ENCODE measurements at regions not wholly inside any gene's neighbourhood (a gene's known extent, or its start where the extent isn't known, plus 50 kb on each side); places are given as distances from the start of the nearest gene placed in this dataset.

DNA sequence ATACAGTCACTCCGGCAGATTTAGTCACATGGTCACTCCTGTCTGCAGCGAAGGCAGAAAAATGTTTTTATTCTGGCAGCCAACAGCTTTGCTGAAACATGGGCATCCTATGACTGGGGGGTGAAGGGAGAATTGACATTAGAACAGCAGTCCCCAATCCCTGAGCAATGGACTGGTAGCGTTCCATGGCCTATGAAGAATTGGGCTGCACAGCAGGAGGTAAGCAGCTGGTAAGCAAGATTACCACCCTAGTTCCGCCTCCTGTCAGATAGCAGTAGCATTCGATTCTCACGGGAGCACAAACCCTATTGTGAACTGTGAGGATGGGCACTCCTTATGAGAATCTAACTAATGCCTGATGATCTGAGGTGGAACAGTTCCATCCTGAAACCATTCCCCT is 93.1 kb upstream of the FTMT start (continued):
- TF ChIP-seq, protein P1, sequence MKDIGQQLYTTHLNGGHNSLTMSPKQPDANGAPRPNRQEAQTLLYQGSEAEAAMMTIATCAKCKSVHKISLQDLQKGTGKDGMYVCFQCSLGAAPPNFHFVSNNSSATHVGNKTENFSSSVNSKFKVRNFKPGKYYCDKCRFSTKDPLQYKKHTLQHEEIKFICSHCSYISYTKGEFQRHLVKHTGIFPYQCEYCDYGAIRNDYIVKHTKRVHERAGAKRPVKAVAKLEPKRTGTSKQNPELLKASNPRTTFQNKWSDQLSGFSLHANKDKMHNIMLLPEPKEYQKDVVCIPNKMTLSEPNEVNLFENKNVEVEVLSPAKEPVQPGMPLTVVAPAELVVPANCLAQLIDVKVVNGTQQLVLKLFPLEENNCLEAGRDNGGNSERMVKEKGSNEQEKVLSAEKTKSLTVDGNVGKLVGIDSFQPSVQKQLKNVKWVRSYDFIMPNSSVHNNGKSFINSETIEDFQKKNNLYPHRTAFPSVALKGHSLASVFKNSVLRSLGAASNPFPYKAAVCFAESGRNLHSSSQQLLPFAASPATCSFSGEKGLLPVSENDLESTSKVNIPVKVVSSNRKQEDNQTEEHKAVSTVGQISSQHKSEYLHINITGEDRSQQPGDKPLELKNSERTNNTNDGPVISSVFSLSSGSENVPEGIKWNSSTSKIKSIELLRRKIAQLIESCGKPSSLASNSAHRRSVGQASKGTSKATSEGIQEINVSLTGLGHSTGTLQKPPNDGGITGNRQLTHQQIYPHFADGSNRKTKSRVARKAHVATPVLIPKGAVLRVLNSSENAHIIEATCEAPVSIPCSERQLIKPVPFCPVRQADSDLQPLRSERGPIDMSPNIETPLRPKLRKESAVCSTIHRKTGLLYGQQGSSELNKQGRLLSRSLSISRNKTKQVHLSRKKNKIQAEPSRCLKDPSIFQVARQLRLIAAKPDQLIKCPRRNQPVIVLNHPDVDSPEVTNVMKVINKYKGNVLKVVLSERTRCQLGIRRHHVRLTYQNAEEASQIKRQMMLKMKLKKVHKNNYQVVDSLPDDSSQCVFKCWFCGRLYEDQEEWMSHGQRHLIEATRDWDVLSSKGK (CRISPR knock-in tag; IDR thresholded peaks at IDR 0.05) = no peak
- no peak for TF ChIP-seq ZNF3 (CRISPR knock-in tag; IDR thresholded peaks at IDR 0.05)
- TF ChIP-seq SMAD1 (IDR thresholded peaks at IDR 0.05; ENCODE audit: low read depth, low read length, partially characterized antibody) = no peak
- no peak for TF ChIP-seq EHMT2 (IDR thresholded peaks at IDR 0.05)
- TF ChIP-seq ZNF23 (CRISPR knock-in tag; IDR thresholded peaks at IDR 0.05) = no peak
- TF ChIP-seq, protein P2, sequence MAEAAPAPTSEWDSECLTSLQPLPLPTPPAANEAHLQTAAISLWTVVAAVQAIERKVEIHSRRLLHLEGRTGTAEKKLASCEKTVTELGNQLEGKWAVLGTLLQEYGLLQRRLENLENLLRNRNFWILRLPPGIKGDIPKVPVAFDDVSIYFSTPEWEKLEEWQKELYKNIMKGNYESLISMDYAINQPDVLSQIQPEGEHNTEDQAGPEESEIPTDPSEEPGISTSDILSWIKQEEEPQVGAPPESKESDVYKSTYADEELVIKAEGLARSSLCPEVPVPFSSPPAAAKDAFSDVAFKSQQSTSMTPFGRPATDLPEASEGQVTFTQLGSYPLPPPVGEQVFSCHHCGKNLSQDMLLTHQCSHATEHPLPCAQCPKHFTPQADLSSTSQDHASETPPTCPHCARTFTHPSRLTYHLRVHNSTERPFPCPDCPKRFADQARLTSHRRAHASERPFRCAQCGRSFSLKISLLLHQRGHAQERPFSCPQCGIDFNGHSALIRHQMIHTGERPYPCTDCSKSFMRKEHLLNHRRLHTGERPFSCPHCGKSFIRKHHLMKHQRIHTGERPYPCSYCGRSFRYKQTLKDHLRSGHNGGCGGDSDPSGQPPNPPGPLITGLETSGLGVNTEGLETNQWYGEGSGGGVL (CRISPR knock-in tag; IDR thresholded peaks at IDR 0.05) = no peak
- peak; percentile 59 for TF ChIP-seq CBFA2T3 (IDR thresholded peaks at IDR 0.05)
- TF ChIP-seq, protein P3, sequence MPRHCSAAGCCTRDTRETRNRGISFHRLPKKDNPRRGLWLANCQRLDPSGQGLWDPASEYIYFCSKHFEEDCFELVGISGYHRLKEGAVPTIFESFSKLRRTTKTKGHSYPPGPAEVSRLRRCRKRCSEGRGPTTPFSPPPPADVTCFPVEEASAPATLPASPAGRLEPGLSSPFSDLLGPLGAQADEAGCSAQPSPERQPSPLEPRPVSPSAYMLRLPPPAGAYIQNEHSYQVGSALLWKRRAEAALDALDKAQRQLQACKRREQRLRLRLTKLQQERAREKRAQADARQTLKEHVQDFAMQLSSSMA (CRISPR knock-in tag; IDR thresholded peaks at IDR 0.05) = no peak
- no peak for TF ChIP-seq MED1 (CRISPR knock-in tag; IDR thresholded peaks at IDR 0.05; ENCODE audit: borderline replicate concordance)
- no peak for TF ChIP-seq KLF16 (IDR thresholded peaks at IDR 0.05)
- TF ChIP-seq, protein P4, sequence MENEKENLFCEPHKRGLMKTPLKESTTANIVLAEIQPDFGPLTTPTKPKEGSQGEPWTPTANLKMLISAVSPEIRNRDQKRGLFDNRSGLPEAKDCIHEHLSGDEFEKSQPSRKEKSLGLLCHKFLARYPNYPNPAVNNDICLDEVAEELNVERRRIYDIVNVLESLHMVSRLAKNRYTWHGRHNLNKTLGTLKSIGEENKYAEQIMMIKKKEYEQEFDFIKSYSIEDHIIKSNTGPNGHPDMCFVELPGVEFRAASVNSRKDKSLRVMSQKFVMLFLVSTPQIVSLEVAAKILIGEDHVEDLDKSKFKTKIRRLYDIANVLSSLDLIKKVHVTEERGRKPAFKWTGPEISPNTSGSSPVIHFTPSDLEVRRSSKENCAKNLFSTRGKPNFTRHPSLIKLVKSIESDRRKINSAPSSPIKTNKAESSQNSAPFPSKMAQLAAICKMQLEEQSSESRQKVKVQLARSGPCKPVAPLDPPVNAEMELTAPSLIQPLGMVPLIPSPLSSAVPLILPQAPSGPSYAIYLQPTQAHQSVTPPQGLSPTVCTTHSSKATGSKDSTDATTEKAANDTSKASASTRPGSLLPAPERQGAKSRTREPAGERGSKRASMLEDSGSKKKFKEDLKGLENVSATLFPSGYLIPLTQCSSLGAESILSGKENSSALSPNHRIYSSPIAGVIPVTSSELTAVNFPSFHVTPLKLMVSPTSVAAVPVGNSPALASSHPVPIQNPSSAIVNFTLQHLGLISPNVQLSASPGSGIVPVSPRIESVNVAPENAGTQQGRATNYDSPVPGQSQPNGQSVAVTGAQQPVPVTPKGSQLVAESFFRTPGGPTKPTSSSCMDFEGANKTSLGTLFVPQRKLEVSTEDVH (IDR thresholded peaks at IDR 0.05; ENCODE audit: low read depth, partially characterized antibody) = no peak
- no peak for TF ChIP-seq JUNB (CRISPR knock-in tag; conservative IDR thresholded peaks at IDR 0.05)
- no peak for TF ChIP-seq HDAC1 (IDR thresholded peaks at IDR 0.05)
- TF ChIP-seq BHLHE40 (IDR thresholded peaks at IDR 0.05; ENCODE audit: low read length) = 0 out of 2 replicates have a peak, but pooled peaks have one; percentile 9
- no peak for TF ChIP-seq HDAC8 (tag; IDR thresholded peaks at IDR 0.05)
- TF ChIP-seq ZNF507 (tag; conservative IDR thresholded peaks at IDR 0.05) = no peak
- no peak for TF ChIP-seq ZNF311 (CRISPR knock-in tag; IDR thresholded peaks at IDR 0.05)
- no peak for TF ChIP-seq FOXK2 (conservative IDR thresholded peaks at IDR 0.05 in 1 of 2, IDR thresholded peaks at IDR 0.05 in 1 of 2; ENCODE audit: low read depth in 2 of 2)
- TF ChIP-seq ADNP (tag; IDR thresholded peaks at IDR 0.05) = no peak
- TF ChIP-seq PYGO2 (tag; IDR thresholded peaks at IDR 0.05) = no peak
- TF ChIP-seq, protein P5, sequence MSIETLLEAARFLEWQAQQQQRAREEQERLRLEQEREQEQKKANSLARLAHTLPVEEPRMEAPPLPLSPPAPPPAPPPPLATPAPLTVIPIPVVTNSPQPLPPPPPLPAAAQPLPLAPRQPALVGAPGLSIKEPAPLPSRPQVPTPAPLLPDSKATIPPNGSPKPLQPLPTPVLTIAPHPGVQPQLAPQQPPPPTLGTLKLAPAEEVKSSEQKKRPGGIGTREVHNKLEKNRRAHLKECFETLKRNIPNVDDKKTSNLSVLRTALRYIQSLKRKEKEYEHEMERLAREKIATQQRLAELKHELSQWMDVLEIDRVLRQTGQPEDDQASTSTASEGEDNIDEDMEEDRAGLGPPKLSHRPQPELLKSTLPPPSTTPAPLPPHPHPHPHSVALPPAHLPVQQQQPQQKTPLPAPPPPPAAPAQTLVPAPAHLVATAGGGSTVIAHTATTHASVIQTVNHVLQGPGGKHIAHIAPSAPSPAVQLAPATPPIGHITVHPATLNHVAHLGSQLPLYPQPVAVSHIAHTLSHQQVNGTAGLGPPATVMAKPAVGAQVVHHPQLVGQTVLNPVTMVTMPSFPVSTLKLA (conservative IDR thresholded peaks at IDR 0.05) = no peak

Measured in K562 (cell line).